AG09319 (cell line): ENCODE measurements at regions not wholly inside any gene's neighbourhood (a gene's known extent, or its start where the extent isn't known, plus 50 kb on each side); places are given as distances from the start of the nearest gene placed in this dataset.

ENCODE experiments used
- DNase-seq: peaks from one replicate; pipeline ENCODE4 v3.0.0-alpha.2; 2010; ENCODE audit warnings: low read depth; ENCODE audit errors: extremely low read depth
- CTCF ChIP-seq: IDR thresholded peaks from 2 replicates; pipeline ENCODE4 v1.5.1; 2011; ENCODE audit warnings: low read depth, mild to moderate bottlenecking, inconsistent platforms, low read length, moderate library complexity

DNA sequence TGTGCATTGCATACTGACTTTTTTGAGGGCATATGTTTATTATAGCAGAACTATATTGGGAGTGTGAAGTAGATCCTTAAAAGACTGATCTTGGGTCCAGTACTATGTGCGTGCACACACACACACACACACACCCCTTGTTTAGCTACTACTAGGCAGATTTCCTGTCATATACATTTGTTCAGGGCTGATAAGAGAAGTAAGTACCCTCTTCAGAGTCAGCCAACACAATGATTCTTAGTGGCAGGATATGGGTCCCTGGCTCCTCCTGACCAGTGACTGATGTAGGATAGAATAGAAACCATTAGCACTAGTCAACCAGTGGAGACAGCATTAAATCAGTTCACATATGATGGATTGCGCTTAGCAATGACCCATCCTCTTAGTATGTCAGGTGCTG, 76.2 kb upstream of the MIER3 start:
- no peak for DNase-seq
- no peak for TF ChIP-seq CTCF

DNA sequence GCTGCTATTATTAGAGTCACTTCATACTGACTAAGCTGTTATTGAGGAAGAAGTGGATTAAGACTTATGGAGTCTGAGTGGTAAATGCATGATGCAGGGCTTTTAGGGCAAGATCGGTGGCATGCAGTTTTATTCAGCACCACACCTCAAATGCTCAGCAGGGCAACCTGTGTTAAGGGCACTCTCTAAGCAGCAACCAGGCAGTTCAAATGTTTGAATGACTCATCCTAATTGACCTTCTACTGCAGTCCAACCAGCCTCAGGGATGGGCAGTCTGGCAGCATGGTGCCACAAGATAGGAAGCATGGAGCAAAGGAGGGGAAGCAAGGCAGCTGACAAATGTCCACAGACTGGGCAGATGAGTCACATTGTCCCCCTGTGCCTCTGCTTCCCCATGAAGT, 80.2 kb upstream of the MIER3 start:
- DNase-seq, result no peak
- no peak for TF ChIP-seq CTCF

GRCh38 chr5:57033103-57033502, 81.2 kb upstream of the MIER3 start:
- DNase-seq, result no peak
- TF ChIP-seq CTCF, result no peak

DNA sequence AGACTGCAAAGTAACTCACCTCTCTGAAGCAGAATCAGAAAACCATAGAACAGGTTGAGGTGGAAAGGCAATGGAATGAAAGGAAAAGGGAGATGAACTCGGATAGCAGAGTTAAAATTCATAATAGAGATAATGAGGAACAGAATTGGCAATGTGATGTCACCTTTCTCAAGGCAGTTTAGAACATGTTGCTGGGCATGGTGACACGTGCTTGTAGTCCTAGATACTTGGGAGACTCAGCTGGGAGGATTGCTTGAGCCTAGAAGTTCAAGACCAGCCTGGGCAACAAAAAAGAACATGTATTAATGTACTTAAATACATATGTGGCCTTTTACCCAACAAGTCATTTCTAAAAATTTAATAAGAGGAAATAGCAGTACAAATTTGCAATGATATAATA, 81.6 kb upstream of the MIER3 start:
- no peak for DNase-seq
- no peak for TF ChIP-seq CTCF

GRCh38 chr5:57034201-57034916, 82.4 kb upstream of the MIER3 start:
- TF ChIP-seq CTCF, result no peak
- DNase-seq, result no peak

GRCh38 chr5:57035955-57036354, 84.0 kb upstream of the MIER3 start:
- DNase-seq, result no peak
- TF ChIP-seq CTCF, result no peak

- DNase-seq, result no peak
- TF ChIP-seq CTCF, result no peak
These were observed 84.8 kb upstream of the MIER3 start for GRCh38 chr5:57036761-57037160.
